Left colon (tissue), 2 donors: ENCODE measurements at regions not wholly inside any gene's neighbourhood (a gene's known extent, or its start where the extent isn't known, plus 50 kb on each side); places are given as distances from the start of the nearest gene placed in this dataset.

ENCODE experiments used
- ATAC-seq: fragments of 200-7000 bp; cut with Tn5 transposase; one replicate; pipeline ENCODE4 v1.9.1; 2020; ENCODE audit warnings: mild to moderate bottlenecking, moderate library complexity
- DNase-seq, 2 donors: peaks; one replicate each; pipeline ENCODE4 v3.0.0-alpha.2; 2020
- intact Hi-C, 2 donors: fragments of 100-400 bp; cut with DNase I in 1 of 2; cut with micrococcal nuclease in 1 of 2; formaldehyde crosslinking; loops; one replicate each; pipeline versions ENCODE4 v1.11.2 to v1.14.0; 2022; cut with DNase I, micrococcal nuclease
- donor health status: DM: no; HTN: no; CAD: no.
- donor health status: DM: yes; HTN: yes; CAD: no.

DNA sequence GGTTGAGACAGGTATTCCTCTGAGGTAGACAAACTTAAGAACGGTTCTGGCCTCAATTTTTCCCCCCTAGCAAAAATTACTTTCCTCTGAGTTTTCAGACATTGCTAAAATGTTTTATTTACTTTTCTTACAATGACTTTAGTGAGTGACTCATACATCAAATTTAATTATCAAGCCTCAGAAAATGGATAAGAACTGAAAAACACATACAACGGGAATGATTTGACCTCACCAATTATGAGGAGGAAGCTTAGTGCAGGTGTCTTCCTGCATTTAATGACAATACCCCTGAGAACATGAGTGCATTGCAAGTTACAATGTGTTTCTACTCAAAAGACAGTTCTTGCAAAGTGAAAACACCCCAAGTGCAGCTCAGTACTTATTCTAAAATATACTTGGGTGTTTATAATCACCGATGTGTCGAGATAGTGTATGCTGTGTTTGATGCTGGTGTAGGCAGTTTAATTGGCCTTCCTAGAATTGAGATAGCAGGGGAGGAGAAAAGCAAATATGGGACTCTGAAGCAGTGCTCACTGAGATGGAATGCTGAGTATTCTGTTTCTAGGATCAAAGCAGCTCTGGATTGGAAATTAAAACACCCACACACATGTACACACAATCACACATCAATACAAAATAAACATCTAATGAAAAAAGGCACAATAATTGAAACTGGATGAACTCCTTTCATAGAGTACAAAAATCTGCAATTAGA is 189.5 kb upstream of the SLC10A2 start:
- intact Hi-C loops = no loop called here
- ATAC-seq = no peak
- no peak for DNase-seq

DNA sequence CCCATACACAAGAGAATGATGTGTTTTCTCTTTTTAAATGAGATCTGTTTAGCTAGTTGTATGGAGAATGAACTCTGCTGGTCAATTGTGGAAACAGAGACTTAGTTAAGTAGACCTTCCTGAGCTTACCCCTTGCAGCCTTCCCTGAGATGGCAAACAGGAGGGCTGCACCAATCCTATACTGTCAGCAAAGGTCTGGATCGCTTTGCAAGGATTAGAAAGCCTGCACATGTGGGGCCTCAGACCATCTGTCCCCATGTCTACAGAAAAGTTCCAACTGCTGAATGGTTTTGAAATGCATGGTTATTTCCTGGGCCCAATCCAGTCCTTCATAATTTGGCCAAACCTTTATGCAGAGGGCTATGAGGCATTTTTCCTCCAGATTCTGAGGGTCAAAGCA is 183.9 kb upstream of the SLC10A2 start:
- no peak for ATAC-seq
- intact Hi-C loops = no loop called here
- DNase-seq = no peak

DNA sequence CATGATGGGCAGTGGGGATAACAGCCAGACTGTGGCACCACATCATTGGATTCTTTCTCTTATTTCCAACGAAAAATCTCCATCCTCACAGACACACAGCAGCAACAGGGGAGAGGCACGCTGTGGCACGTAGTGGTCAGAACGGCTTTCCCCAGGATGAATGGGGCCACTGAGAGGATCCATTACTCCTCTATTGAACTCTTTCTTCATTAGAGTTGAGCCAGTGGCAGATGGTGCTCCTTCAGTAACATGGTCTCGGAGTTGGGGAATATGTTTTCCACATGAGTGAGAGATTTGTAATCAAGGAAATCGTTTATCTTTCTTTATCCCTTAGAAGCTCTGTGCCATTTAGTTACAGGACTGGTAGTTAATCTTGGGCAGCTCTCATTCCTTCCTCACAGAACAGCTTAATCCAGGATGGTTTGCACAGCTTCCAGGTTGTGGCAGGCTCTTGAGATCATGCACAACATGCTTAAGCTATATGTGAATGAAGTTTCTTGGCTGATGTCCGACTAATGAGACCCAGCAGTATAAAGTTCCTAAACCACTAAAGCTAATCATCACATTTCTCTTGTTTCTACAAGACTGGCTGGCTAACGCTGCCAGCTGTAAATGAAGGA is 180.5 kb upstream of the SLC10A2 start:
- ATAC-seq = no peak
- intact Hi-C loops = no loop called here
- no peak for DNase-seq

DNA sequence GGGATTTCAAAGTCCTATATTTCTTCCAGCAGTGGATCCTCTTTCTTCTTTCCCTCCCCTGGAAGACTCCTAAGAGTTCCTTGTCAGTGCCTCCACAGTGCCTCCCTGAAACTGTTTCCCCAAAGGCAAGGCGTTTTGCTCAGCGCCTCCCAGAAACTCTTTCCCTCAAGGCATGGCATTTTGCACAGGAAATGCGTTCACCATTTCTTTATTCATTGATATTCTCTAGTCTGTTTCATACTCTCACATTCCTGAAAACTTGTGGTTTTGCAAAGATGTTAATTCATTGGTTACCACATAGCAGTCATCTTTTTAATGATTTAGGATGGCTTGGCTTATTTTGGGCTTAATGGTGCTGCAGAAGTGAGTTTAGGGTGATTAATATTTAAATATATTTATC is 177.3 kb upstream of the SLC10A2 start:
- intact Hi-C loops = no loop called here
- DNase-seq (no peak), ATAC-seq (no peak)

DNA sequence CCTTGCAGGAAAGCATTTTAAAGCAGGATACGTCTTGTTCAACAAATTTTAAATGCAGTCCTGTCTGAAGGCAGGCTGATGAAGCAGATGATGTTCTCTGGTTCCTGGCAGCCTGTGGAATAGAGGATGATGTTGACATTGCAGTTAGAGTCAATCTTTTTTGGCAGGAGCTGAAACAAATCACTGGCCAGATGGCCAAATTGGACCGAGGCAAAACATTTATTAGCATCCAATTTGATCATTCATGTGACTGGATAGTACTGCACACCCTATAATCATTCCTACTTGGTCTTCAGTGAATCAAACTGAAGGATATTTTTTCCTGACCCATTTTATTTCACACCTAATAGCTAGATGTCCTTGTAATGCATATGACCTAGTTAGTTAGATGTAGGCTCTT is 172.2 kb upstream of the SLC10A2 start:
- DNase-seq (no peak), ATAC-seq (no peak)
- intact Hi-C loops = no loop called here

DNA sequence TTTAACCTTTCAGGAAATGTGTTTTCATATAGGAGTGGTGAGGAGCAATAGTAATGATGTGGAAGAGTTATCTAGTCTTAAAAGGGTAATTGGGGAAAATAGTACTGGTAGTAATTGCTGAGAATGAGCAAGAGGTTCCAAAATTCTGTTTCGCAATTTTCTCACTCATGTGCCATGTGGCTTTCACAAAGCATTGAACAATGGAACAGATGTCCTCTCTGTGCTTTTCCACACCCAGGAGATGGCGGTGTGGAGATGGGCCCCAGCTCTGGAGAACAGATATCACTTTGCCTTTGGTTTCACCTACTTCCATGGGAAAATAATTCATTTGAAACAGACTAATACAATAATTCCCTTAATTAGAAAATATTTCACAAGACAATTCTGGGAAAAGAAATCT is 170.0 kb upstream of the SLC10A2 start:
- ATAC-seq (no peak), DNase-seq (no peak)
- intact Hi-C loops = no loop called here

DNA sequence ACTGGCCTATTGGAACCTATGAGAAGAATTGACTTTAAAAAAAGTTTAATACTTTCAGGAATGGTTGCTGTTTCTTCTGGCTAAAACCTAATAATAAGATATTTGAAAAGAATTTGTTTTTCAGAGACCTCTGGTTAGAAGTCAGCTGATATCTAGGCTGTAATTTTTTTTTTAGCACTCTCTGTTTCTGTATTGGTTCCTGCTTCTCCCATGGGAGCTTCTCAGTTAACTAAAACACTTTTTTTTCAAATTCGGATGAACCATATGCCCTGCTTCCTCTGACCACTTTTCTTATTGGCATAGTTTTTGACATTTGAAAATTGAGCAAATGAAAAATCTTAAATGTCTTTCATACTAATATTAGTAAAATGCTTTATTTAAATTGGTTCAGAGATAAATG is 163.5 kb upstream of the SLC10A2 start:
- DNase-seq = no peak
- intact Hi-C loops = no loop called here
- no peak for ATAC-seq

DNA sequence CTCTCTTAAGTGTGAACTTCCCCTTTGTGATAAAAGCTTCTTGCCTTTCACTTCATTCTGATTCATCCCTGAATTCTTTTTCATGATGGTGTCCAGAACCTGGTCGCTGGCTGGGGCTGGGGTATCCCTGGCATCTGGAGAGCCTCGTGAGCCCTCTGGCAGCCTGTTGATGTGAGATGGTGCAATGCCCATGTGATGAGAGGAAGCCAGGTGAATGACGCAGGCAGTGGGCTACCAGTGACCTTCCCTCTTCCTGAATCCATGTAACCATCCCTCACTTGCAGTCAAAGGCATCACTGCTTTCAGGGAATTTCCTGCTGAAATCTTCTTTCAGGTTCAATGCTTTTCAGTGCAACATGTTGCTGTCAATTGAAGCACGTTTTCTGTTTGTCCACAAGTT is 158.6 kb upstream of the SLC10A2 start:
- DNase-seq (no peak), ATAC-seq (no peak)
- intact Hi-C loops = no loop called here

DNA sequence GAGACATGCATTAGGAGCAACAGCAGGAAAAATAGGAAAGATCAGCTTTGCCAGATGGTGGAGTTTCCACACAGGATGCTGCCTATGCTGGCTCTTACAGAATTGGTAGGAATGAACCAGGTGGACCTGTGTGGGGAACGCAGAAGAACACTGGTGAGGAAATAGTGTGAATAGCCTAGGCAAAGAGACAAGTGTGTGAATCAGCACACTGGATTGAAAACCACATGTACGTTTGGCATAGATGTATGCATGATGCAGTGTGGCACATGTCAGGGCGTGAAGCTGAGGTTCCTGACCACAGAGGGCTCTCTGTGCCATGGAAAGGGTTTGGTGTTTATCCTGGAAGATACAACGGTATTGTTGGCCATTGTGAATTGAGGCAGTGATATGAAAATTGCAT is 156.5 kb upstream of the SLC10A2 start:
- DNase-seq (no peak), ATAC-seq (no peak)
- intact Hi-C loops = no loop called here

DNA sequence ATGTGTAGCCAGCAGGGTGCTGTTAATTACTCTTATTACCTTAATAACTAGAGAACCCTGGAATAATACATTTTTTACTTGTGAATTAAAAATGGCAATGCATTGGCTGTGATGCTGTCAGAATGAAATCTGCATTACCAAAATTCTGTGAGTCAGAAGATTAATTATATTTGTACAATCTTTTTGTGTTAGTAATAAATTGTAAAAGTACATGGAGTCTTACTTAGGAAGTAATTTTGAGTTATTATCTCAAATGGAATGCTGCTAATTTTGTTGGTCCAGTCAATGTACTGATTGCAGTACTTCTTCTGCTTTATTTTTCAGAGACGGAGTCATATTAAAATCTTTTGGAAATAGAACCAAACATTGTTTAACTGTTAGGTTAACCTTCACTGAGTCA is 152.0 kb upstream of the SLC10A2 start:
- intact Hi-C loops = no loop called here
- ATAC-seq (no peak), DNase-seq (no peak)

DNA sequence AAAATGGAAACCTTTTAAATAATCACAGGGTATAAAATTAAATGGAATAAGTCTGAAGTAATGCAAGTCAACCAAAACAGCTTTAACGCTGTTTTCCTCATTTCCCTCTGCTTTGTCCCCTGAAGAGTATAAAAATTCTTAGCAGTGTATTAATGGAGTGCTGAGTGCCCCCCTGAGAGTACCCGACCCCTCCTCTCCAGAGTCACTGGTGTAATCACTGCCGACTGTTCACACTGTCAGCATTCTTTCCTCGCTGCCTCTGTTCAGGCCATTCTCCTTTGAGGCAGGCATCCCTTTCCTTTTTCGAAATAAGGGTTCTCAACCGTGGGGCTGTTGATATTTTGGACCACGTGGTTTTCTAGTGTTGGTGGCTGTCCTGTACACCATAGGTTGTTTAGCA is 146.9 kb upstream of the SLC10A2 start:
- no peak for DNase-seq
- no peak for ATAC-seq
- intact Hi-C loops = no loop called here

DNA sequence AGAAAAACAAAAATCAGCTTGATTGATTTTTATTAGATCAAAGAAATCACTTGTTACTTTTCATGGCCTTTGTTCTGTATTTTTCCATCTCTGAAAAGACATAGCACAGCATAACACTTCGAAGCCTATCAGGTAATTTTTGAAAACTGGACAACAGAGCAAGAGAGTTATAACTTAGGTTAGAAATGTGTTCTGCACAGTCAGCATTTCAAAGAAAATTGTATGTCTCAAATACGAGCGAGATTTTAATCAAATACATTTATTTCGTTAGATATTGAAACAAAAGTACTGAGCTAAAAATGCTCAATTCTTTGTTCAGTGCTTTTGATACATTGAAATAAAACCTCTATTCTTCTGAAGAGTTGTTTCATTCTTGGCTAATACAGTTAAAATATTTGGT is 144.1 kb upstream of the SLC10A2 start:
- intact Hi-C loops = no loop called here
- no peak for ATAC-seq
- DNase-seq = no peak

DNA sequence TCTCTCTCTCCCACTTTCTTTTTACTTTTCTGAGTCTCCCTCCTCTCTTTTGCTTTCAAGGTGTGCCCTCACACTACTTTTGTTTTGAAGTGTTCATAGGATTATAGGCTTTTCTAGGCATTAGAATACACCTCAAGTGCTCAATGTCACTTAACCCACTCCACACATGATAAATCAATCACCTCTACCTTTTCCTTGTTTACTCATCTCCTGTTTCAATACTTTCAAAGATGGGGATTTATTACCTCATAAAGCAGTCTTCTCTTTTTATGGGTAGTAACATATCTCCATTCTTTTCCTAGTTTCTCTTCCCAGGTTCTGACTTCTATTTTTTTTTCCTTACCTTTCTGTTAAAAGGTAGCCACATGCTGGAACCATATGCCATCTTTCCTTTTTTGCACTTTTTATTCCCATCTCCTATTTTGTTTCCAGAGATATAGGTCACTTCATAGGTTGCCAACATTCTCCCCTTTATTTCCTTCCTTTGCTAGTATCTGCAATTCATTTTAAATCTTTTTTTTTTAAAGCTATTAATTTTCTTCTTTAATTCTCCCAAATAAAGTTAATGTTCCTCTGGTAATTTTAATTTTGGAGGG is 137.6 kb upstream of the SLC10A2 start:
- DNase-seq (no peak), ATAC-seq (peak; percentile 55)
- intact Hi-C loops = no loop called here

DNA sequence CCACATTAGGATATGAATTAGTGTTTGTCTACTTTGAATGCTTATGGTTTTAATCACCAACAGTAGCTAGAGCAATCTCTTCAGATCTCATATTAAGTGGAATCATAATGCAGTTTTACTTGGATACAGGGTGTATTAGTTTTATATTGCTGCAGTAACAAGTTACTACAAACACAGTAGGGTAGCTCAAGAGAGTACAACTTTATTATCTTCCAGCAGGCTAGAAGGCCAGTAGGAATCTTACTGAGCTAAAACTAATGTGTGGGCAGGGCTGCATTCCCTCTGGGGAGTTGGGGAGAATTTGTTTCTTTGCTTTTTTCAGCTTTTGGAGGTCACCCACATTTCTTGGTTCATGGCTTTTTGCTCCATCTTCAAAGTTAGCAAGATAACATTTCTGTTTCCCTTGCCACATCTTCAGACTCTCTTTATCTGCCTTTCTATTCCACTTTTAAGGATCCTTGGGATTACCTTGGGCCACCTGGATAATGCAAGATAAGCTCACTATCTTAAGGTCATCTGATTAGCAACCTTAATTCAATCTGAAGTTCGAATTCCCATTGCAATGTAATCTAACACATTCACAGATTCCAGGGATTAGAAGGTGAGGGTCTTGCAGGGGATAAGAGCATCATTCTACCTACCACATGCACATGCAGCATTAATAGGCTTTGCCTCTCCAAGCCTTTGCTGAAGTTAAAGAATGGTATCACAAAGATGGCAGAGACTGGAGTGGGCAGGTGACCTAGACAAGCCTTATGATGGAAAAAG is 134.1 kb upstream of the SLC10A2 start:
- intact Hi-C loops = no loop called here
- no peak for ATAC-seq
- DNase-seq = no peak

DNA sequence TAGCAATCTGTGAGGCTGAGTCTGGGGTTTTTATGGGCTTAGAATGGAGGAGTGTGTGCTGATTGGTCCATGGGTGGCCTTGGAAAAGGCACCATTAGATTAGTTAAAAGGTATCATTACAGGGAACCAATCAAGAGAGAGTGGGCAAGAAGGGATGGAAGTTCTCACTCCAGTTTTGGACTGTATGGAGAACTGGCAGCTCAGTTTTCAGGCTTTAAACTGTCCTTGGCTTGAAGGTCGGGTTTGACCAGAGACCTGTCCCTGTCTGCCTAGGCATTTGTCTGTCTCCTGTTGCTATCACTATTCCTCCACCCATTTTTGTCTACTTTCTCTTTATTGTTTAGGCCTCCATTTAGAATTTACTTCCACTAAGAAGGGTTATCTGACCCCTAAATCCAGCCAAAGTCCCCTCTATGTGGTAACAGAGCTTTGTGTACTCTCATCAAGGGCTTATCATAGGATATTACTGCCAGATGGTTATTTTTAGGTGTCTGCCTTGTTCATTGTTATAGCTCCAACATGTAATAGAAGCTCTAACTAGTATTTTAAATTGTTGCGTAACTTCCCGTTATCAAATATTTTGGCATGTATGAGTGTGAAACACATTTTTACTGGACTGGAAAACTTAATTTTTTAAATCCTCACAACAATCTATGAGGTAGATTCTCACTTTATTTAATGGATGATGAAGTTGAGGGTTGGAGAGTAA is 133.3 kb upstream of the SLC10A2 start:
- intact Hi-C loops = no loop called here
- DNase-seq = no peak
- ATAC-seq = no peak

DNA sequence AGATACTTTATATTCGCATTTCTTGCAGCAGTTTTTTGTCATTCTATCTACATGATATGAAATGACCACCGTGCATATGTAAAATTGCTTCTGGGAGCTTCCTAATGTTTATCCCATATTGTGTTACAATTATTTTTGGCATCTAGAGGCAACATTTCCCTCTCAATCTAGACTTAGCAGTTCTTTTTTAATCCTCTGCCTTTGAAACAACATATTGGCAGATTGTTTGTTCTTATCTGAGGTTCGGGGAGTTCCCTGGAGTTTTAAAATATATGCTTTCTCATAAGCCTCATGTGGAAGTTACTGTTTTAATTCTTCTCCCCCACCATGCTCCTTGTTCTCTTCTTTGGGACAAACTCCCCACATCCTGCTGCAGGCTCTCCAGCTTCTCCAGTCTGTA is 130.1 kb upstream of the SLC10A2 start:
- DNase-seq (no peak), ATAC-seq (no peak)
- intact Hi-C loops = no loop called here

DNA sequence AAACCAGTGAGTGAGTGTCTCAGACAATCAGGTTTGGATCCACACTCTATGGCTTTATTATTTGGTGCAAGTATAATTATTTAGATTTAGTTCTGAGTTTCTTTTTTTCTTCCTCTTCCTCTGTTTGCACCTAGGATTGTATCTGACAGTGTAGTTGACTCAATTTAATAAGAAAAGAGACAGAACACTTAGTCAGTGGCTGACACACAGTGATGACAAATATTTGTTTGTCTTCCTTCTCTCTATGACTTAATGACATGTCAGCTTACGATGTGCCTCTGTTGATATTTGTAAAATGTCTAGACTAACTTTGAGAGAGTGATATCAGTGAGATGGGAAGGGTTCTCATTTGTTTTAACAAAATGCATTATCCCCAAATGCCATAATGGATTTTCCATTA is 129.5 kb upstream of the SLC10A2 start:
- intact Hi-C loops = no loop called here
- ATAC-seq = no peak

DNA sequence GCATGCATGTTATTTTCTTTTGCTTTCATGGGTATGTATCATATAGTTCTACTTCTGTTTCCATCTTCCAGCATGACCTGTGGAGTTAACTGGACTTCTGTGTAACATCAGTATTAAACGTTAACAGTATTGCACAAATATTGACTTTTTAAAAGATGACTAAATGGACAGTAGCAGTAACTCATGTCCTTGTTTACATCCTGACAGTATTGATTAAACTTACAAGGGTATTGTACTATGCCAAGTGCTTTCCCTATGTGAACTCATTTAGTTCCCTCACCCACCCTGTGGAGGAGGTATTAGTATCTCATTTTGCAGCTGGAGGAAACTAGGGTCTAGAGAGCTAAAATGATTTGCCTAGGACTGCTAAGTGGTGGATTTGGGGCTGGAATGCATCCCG is 128.7 kb upstream of the SLC10A2 start:
- DNase-seq (no peak), ATAC-seq (no peak)
- intact Hi-C loops = no loop called here

More for the DNA sequence above, 129.5 kb upstream of the SLC10A2 start:
- no peak for DNase-seq

DNA sequence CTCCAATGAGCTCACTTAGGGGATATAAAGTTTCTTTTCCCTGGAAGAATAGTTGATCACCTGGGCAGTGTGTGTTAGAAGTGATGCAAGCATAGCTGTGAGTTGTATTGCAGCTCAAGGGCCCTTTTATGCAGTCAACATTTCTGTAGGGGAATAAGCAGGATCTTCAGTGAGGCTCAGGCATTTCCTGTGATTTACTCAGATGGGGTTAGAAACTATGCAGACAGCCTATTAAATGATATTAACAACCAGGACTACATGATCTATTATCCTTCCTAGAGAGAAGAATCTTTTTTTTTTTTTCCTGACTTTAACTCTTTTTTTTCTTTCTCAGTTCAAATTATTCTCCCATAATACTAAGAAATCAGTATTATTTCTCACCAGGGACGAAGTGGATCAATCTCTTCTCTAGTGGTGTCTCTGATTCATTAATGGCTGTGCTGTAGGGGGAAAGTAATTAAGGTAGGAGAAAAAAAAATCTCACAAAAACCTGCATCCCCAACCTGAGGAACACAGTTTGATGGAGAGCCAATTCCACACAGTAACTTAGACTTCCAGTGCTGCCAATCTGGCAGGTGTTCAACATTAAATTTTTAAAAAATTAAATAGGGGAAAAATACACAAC is 126.4 kb upstream of the SLC10A2 start:
- intact Hi-C loops = no loop called here
- ATAC-seq (no peak), DNase-seq (no peak)
